Chondrocyte (in vitro differentiated cells): ENCODE measurements at regions not wholly inside any gene's neighbourhood (a gene's known extent, or its start where the extent isn't known, plus 50 kb on each side); places are given as distances from the start of the nearest gene placed in this dataset.

Experiments used
- DNase-seq: peaks from one replicate; pipeline ENCODE4 v3.0.0; 2021; ENCODE audit warnings: mixed read lengths, low spot score
- H3K27ac Mint-ChIP-seq: one replicate; pipeline ENCODE4 v1.8.0; 2021; ENCODE audit warnings: mild to moderate bottlenecking, moderate library complexity, mixed read lengths; ENCODE audit not compliant: unreplicated experiment
- H3K27me3 Mint-ChIP-seq: 2 replicates; pipeline ENCODE4 v1.8.0; 2021; ENCODE audit warnings: low read depth, mixed read lengths
- H3K36me3 Mint-ChIP-seq: 2 replicates; pipeline ENCODE4 v1.8.0; 2021; ENCODE audit warnings: low read depth, mixed read lengths
- H3K4me1 Mint-ChIP-seq: 2 replicates; pipeline ENCODE4 v1.8.0; 2021; ENCODE audit warnings: low read depth, mild to moderate bottlenecking, mixed read lengths
- H3K4me3 Mint-ChIP-seq: one replicate; pipeline ENCODE4 v1.8.0; 2021; ENCODE audit warnings: mild to moderate bottlenecking, moderate library complexity, mixed read lengths; ENCODE audit not compliant: unreplicated experiment
- H3K9me3 Mint-ChIP-seq: 2 replicates; pipeline ENCODE4 v1.8.0; 2021; ENCODE audit warnings: low read depth, mixed read lengths
- TF ChIP-seq, protein P1 (sequence below): fragments of 200-600 bp; sonication (generic); IDR thresholded peaks from 2 replicates; pipeline ENCODE4 v1.5.0; 2021; ENCODE audit warnings: antibody characterized with exemption, mild to moderate bottlenecking, moderate library complexity

DNA sequence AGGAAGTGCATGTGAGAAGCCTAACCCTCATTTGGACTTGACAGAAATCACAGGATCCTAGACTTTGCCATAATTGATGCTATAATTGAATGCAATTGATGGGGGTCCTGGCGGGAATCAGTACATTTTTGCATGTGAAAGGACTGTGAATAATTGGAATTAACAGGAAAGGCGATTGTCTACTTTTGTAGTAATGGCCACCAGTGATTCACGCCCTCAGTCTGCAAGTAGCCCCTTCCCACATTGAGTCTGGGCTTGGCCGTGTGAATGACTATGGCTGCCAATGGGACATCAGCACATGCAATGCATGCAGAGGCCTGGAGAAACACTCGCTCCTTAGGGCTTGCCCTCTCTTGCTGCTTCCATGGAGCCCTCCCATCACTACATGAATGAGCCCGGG is 107.8 kb upstream of the OSMR start:
- no peak overlapping the region for H3K4me3 Mint-ChIP-seq
- no peak for DNase-seq
- no peaks in the 10 kb centered on the region for H3K4me1 Mint-ChIP-seq
- no peak overlapping the region for H3K27ac Mint-ChIP-seq
- H3K9me3 Mint-ChIP-seq: peaks cover 15% of the 10 kb centered on the region
- TF ChIP-seq, protein P1, sequence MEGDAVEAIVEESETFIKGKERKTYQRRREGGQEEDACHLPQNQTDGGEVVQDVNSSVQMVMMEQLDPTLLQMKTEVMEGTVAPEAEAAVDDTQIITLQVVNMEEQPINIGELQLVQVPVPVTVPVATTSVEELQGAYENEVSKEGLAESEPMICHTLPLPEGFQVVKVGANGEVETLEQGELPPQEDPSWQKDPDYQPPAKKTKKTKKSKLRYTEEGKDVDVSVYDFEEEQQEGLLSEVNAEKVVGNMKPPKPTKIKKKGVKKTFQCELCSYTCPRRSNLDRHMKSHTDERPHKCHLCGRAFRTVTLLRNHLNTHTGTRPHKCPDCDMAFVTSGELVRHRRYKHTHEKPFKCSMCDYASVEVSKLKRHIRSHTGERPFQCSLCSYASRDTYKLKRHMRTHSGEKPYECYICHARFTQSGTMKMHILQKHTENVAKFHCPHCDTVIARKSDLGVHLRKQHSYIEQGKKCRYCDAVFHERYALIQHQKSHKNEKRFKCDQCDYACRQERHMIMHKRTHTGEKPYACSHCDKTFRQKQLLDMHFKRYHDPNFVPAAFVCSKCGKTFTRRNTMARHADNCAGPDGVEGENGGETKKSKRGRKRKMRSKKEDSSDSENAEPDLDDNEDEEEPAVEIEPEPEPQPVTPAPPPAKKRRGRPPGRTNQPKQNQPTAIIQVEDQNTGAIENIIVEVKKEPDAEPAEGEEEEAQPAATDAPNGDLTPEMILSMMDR: no peak
- no peaks in the 10 kb centered on the region for H3K27me3 Mint-ChIP-seq
- peaks cover 2% of the 10 kb centered on the region for H3K36me3 Mint-ChIP-seq

DNA sequence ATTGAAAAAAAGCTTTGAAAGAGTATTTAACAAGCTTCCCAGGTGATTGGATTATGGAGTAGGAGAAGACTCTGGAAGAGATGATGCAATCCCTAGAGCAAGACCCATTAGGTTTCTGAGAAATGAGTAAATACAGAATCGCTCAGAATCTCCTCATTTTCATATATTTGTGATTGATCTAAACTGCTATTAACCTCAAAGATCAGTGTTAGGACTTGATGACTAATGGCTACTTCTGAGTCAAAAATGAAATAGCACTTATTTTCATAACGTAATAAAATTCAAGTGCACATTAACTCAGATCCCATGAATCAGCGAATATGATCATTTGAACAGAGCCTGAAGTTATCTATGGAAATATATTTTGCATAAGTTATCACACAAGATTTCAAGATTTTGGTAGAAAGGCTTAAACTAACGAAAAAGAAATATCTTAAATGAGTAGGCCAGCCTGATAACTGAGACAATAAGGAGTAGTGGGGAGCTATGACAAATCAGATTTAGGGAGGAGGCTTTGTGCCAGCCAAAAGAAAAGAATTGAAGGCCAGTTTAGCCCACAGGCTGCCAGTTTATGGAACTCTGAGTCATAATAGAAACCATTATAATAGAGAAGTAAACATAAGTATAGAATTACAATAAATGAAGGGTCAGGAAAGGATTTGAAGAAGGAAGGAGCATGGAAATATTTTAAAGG is 106.7 kb upstream of the OSMR start:
- TF ChIP-seq, protein P1: no peak
- no peak overlapping the region for H3K4me3 Mint-ChIP-seq
- no peaks in the 10 kb centered on the region for H3K4me1 Mint-ChIP-seq
- peaks cover 21% of the 10 kb centered on the region for H3K9me3 Mint-ChIP-seq
- no peak overlapping the region for H3K27ac Mint-ChIP-seq
- no peak for DNase-seq
- H3K27me3 Mint-ChIP-seq: no peaks in the 10 kb centered on the region
- peaks cover 3% of the 10 kb centered on the region for H3K36me3 Mint-ChIP-seq

DNA sequence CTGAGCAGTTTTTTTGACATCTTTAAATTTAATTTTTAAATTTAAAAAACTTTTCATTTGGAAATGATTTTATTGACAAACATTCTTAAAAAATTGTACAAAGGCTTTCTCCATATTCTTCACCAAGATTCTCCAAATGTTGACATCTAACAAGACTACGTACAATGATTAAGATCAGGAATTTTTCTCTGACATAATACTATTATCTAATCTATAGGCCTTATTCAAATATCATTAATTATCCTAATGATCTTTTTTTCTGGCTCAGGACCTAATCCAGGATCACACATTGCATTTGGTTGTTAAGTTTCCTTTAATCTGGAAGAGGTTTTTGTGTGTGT is 106.1 kb upstream of the OSMR start:
- no peak overlapping the region for H3K4me3 Mint-ChIP-seq
- peaks cover 3% of the 10 kb centered on the region for H3K36me3 Mint-ChIP-seq
- TF ChIP-seq, protein P1: no peak
- H3K27ac Mint-ChIP-seq: no peak overlapping the region
- no peaks in the 10 kb centered on the region for H3K27me3 Mint-ChIP-seq
- H3K4me1 Mint-ChIP-seq: no peaks in the 10 kb centered on the region
- DNase-seq: no peak
- peaks cover 21% of the 10 kb centered on the region for H3K9me3 Mint-ChIP-seq

DNA sequence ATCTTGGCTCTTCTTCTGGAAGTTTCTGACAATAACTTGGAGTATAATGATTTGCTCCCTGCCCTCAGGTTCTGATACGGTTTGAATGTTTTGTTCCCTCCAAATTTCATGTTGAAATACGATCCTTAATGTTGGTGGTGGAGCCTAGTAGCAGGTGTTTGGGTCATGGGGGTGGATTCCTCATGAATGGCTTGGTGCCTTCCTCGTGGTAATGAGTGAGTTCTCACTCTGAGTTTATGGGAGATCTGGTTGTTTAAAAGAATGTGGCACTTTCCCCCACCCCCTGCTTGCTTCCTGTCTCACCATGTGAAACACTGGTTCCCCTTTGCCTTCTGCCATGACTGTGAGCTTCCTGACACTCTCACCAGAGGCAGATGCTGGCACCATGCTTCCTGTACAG is 103.0 kb upstream of the OSMR start:
- H3K27me3 Mint-ChIP-seq: no peaks in the 10 kb centered on the region
- no peak for DNase-seq

DNA sequence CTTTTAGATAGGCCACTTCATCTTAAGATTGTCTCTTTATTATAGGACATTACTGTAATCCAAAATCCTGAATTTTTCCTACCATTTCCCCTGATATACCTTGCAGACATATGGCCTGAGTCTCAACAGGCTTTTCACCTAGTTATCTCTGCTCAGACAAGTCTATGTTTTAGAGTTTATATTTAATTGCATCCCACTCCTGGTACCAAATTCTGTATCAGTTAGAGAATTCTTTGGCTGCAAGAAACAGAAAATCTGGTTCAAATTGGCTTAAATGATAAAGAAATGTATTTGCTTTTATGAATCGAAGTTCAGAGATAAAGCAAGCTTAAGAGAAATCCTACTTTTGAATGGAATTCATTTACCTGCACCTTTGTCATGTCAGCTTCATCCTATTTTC is 102.2 kb upstream of the OSMR start:
- Mint-ChIP-seq H3K9me3 (peaks cover 18% of the 10 kb centered on the region), H3K4me3 (no peak overlapping the region), H3K36me3 (peaks cover 3% of the 10 kb centered on the region), H3K4me1 (no peaks in the 10 kb centered on the region), H3K27ac (no peak overlapping the region), H3K27me3 (no peaks in the 10 kb centered on the region)
- TF ChIP-seq, protein P1: no peak
- no peak for DNase-seq

More for the DNA sequence above, 103.0 kb upstream of the OSMR start:
- Mint-ChIP-seq H3K4me1 (no peaks in the 10 kb centered on the region), H3K9me3 (peaks cover 21% of the 10 kb centered on the region), H3K27ac (no peak overlapping the region), H3K36me3 (peaks cover 3% of the 10 kb centered on the region), H3K4me3 (no peak overlapping the region)
- TF ChIP-seq, protein P1: no peak
